ENCODE measurements at regions not wholly inside any gene's neighbourhood (a gene's known extent, or its start where the extent isn't known, plus 50 kb on each side); places are given as distances from the start of the nearest gene placed in this dataset.
"Not testable (repeated sequence)": the region's sequence is repeated elsewhere in the genome, so short reads cannot be mapped to it uniquely, and the experiment has no call there.

- DNase-seq (ENCODE audit: low read depth, low spot score), result no peak
- intact Hi-C loops (cut with micrococcal nuclease; ENCODE audit: unreplicated experiment) (no loop called here), in situ Hi-C loops (cut with HindIII; ENCODE audit: low pct_unique_long_range_greater_than_20kb, low sequenced_read_pairs) (no loop called here)
- no peaks in the 10 kb centered on the region for H3K36me3 ChIP-seq (ENCODE audit: control insufficient read depth, insufficient read depth, low read length)
- no TSS peak for BruUV-seq (replicated peaks)
- H3K4me3 ChIP-seq (ENCODE audit: low read depth in 2 of 2, low read length in 2 of 2), result no peak overlapping the region
- H3K27me3 ChIP-seq (ENCODE audit: control insufficient read depth, insufficient read depth, low read length), result no peaks in the 10 kb centered on the region
- ATAC-seq, result no peak
- ChIA-PET CTCF (no interaction called here), POLR2A (no interaction called here)
- H3K9me3 ChIP-seq (ENCODE audit: control insufficient read depth, insufficient read depth, low read depth, low read length), result no peaks in the 10 kb centered on the region
- TF ChIP-seq SIN3A (IDR thresholded peaks at IDR 0.05; ENCODE audit: borderline replicate concordance, insufficient read depth, low read depth, low read length), result no peak
- no peak overlapping the region for H3K27ac ChIP-seq (ENCODE audit: low read length)
- H3K4me1 ChIP-seq (ENCODE audit: control insufficient read depth, insufficient read depth, low read length), result no peaks in the 10 kb centered on the region
Measured at GRCh38 chr14:87380054-87380453, 612.9 kb downstream of the GALC start.

GRCh38 chr14:87368751-87369150 is 624.2 kb downstream of the GALC start:
- no peak overlapping the region for H3K27ac ChIP-seq (ENCODE audit: low read length)
- intact Hi-C loops (cut with micrococcal nuclease; ENCODE audit: unreplicated experiment), result no loop called here
- no peaks in the 10 kb centered on the region for H3K27me3 ChIP-seq (ENCODE audit: control insufficient read depth, insufficient read depth, low read length)
- no peak for ATAC-seq
- ChIA-PET CTCF (no interaction called here), POLR2A (no interaction called here)
- TF ChIP-seq SIN3A (IDR thresholded peaks at IDR 0.05; ENCODE audit: borderline replicate concordance, insufficient read depth, low read depth, low read length), result no peak
- no peak for TF ChIP-seq POLR2AphosphoS5 (IDR thresholded peaks at IDR 0.05; ENCODE audit: low read depth, low read length)
- TF ChIP-seq CTCF (IDR thresholded peaks at IDR 0.05), result no peak
- no peak for TF ChIP-seq TCF7L2 (IDR thresholded peaks at IDR 0.05; ENCODE audit: low read depth, low read length)
- no peak for TF ChIP-seq REST (IDR thresholded peaks at IDR 0.05; ENCODE audit: insufficient read depth in 1 of 2, low read depth in 2 of 2, low read length in 1 of 2)
- no peaks in the 10 kb centered on the region for H3K9me3 ChIP-seq (ENCODE audit: control insufficient read depth, insufficient read depth, low read depth, low read length)
- no TSS peak for BruUV-seq (replicated peaks)
- H3K4me1 ChIP-seq (ENCODE audit: control insufficient read depth, insufficient read depth, low read length), result no peaks in the 10 kb centered on the region
- H3K36me3 ChIP-seq (ENCODE audit: control insufficient read depth, insufficient read depth, low read length), result no peaks in the 10 kb centered on the region
- no peak overlapping the region for H3K4me3 ChIP-seq (ENCODE audit: low read depth in 2 of 2, low read length in 2 of 2)
- no peak for DNase-seq (ENCODE audit: low read depth, low spot score)
- in situ Hi-C loops (cut with HindIII; ENCODE audit: low pct_unique_long_range_greater_than_20kb, low sequenced_read_pairs), result no loop called here

GRCh38 chr14:87360246-87360645 is 632.7 kb downstream of the GALC start:
- H3K27me3 ChIP-seq (ENCODE audit: control insufficient read depth, insufficient read depth, low read length); in situ Hi-C loops (cut with HindIII; ENCODE audit: low pct_unique_long_range_greater_than_20kb, low sequenced_read_pairs); H3K9me3 ChIP-seq (ENCODE audit: control insufficient read depth, insufficient read depth, low read depth, low read length); ATAC-seq; H3K4me3 ChIP-seq (ENCODE audit: low read depth in 2 of 2, low read length in 2 of 2); H3K36me3 ChIP-seq (ENCODE audit: control insufficient read depth, insufficient read depth, low read length); H3K27ac ChIP-seq (ENCODE audit: low read length); CTCF ChIA-PET; POLR2A ChIA-PET; intact Hi-C loops (cut with micrococcal nuclease; ENCODE audit: unreplicated experiment); BruUV-seq (replicated peaks); H3K4me1 ChIP-seq (ENCODE audit: control insufficient read depth, insufficient read depth, low read length); DNase-seq (ENCODE audit: low read depth, low spot score): not testable (repeated sequence)

Measured in Panc1 (cell line).